ENCODE measurements at regions not wholly inside any gene's neighbourhood (a gene's known extent, or its start where the extent isn't known, plus 50 kb on each side); places are given as distances from the start of the nearest gene placed in this dataset.

- no peak for ATAC-seq (ENCODE audit: low read depth)
- H3K9ac ChIP-seq (ENCODE audit: low read depth, low read length) = no peak overlapping the region
- no peak overlapping the region for H2AK9ac ChIP-seq (replicated peaks; ENCODE audit: low read depth, low read length, poor library complexity)
- H3K23ac ChIP-seq (ENCODE audit: low read depth, low read length) = no peak overlapping the region
- ChIA-PET POLR2A (ENCODE audit: unreplicated experiment) (no interaction called here), CTCF (interaction anchor here (0.9 kb wide), 1 partner anchor 10 kb away, joined by 3 read pairs; no protein-coding TSS in a partner anchor)
- H2BK20ac ChIP-seq (ENCODE audit: low read depth, low read length) = no peak overlapping the region
- no peaks in the 10 kb centered on the region for H3K9me1 ChIP-seq (ENCODE audit: insufficient read depth, low read length)
- H3K4ac ChIP-seq (ENCODE audit: low read depth, low read length) = no peak overlapping the region
- H3K27ac ChIP-seq (ENCODE audit: insufficient read depth, low read length) = no peak overlapping the region
- H2BK15ac ChIP-seq (ENCODE audit: low read depth, low read length) = no peak overlapping the region
- no peak overlapping the region for H3K4me3 ChIP-seq (ENCODE audit: insufficient read depth, low read depth, low read length)
- in situ Hi-C loops (cut with MboI; ENCODE audit: low sequenced_read_pairs) = no loop called here
- no peaks in the 10 kb centered on the region for H4K20me1 ChIP-seq (ENCODE audit: insufficient read depth, low read length)
- H3K56ac ChIP-seq (ENCODE audit: extremely low read depth, insufficient read depth, low read length) = no peak overlapping the region
- H3K4me2 ChIP-seq (ENCODE audit: low read depth, low read length) = no peak overlapping the region
- TF ChIP-seq RFX5 (IDR thresholded peaks at IDR 0.05; ENCODE audit: low read depth, low read length) (no peak), MAFK (IDR thresholded peaks at IDR 0.05; ENCODE audit: low read depth, low read length) (no peak), MAZ (IDR thresholded peaks at IDR 0.05; ENCODE audit: borderline replicate concordance, low read depth, low read length) (no peak), MXI1 (IDR thresholded peaks at IDR 0.05; ENCODE audit: borderline replicate concordance, low read depth, low read length) (no peak), SMC3 (IDR thresholded peaks at IDR 0.05; ENCODE audit: low read depth, low read length) (no peak), FOS (IDR thresholded peaks at IDR 0.05; ENCODE audit: low read depth, low read length) (no peak), RAD21 (IDR thresholded peaks at IDR 0.05; ENCODE audit: low read length) (no peak), CHD1 (IDR thresholded peaks at IDR 0.05; ENCODE audit: low read depth, low read length) (no peak), ELK1 (IDR thresholded peaks at IDR 0.05; ENCODE audit: borderline replicate concordance, low read depth, low read length) (no peak), NFE2L2 (IDR thresholded peaks at IDR 0.05; ENCODE audit: low read depth, low read length) (no peak), POLR2A (IDR thresholded peaks at IDR 0.05; ENCODE audit: low read depth, low read length) (no peak), BHLHE40 (IDR thresholded peaks at IDR 0.05; ENCODE audit: low read depth, low read length) (no peak)
- TF ChIP-seq, protein P1, sequence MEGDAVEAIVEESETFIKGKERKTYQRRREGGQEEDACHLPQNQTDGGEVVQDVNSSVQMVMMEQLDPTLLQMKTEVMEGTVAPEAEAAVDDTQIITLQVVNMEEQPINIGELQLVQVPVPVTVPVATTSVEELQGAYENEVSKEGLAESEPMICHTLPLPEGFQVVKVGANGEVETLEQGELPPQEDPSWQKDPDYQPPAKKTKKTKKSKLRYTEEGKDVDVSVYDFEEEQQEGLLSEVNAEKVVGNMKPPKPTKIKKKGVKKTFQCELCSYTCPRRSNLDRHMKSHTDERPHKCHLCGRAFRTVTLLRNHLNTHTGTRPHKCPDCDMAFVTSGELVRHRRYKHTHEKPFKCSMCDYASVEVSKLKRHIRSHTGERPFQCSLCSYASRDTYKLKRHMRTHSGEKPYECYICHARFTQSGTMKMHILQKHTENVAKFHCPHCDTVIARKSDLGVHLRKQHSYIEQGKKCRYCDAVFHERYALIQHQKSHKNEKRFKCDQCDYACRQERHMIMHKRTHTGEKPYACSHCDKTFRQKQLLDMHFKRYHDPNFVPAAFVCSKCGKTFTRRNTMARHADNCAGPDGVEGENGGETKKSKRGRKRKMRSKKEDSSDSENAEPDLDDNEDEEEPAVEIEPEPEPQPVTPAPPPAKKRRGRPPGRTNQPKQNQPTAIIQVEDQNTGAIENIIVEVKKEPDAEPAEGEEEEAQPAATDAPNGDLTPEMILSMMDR (conservative IDR thresholded peaks at IDR 0.05; ENCODE audit: low read depth, low read length) = no peak
- TF ChIP-seq, protein P2, sequence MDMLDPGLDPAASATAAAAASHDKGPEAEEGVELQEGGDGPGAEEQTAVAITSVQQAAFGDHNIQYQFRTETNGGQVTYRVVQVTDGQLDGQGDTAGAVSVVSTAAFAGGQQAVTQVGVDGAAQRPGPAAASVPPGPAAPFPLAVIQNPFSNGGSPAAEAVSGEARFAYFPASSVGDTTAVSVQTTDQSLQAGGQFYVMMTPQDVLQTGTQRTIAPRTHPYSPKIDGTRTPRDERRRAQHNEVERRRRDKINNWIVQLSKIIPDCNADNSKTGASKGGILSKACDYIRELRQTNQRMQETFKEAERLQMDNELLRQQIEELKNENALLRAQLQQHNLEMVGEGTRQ (IDR thresholded peaks at IDR 0.05; ENCODE audit: low read depth, low read length) = no peak
- intact Hi-C loops (cut with micrococcal nuclease) = no loop called here
- no peaks in the 10 kb centered on the region for H3K4me1 ChIP-seq (ENCODE audit: control insufficient read depth, insufficient read depth, low read length)
- no peak overlapping the region for H2BK5ac ChIP-seq (ENCODE audit: low read depth, low read length, poor library complexity, severe bottlenecking)
- no peak for DNase-seq
- H3K14ac ChIP-seq (replicated peaks; ENCODE audit: low read depth, low read length) = no peak overlapping the region
- no TSS peak for BruUV-seq (replicated peaks)
- dilution Hi-C loops (cut with HindIII; ENCODE audit: low sequenced_read_pairs, unreplicated experiment) = no loop called here
- H3K79me1 ChIP-seq (ENCODE audit: low read depth in 1 of 2, low read length in 2 of 2) = no peaks in the 10 kb centered on the region
- H2BK120ac ChIP-seq (ENCODE audit: low read depth, low read length) = no peak overlapping the region
- H4K91ac ChIP-seq (ENCODE audit: insufficient read depth, low read depth, low read length) = no peak overlapping the region
- H3K27me3 ChIP-seq (ENCODE audit: control insufficient read depth, insufficient read depth, low read length) = no peaks in the 10 kb centered on the region
- no peak overlapping the region for H4K5ac ChIP-seq (ENCODE audit: low read depth, low read length)
- H2AFZ ChIP-seq (replicated peaks; ENCODE audit: low read length, poor library complexity) = no peak overlapping the region
- no peaks in the 10 kb centered on the region for H3K36me3 ChIP-seq (ENCODE audit: control insufficient read depth, insufficient read depth, low read length)
- H3K18ac ChIP-seq (ENCODE audit: low read depth, low read length) = no peak overlapping the region
- no peak overlapping the region for H2AK5ac ChIP-seq (ENCODE audit: low read depth, low read length)
- H3K9me3 ChIP-seq (ENCODE audit: control insufficient read depth, insufficient read depth, low read length) = no peaks in the 10 kb centered on the region
- no CpG with 5 or more reads among the region's 3 CpGs for WGBS, 2 experiments (ENCODE audit: extremely low coverage in 2 of 2, insufficient read length in 1 of 2)
- no peak overlapping the region for H4K8ac ChIP-seq (ENCODE audit: low read depth in 2 of 2, low read length in 2 of 2)
Measured at GRCh38 chr2:19111354-19111753, 247.1 kb downstream of the OSR1 start.

All from IMR-90 (cell line).